HEK293T (cell line): ENCODE measurements at regions not wholly inside any gene's neighbourhood (a gene's known extent, or its start where the extent isn't known, plus 50 kb on each side); places are given as distances from the start of the nearest gene placed in this dataset.

ENCODE experiments used
- BHLHE40 ChIP-seq: fragments of 450-650 bp; IDR thresholded peaks from 2 replicates; pipeline ENCODE4 v1.6.1; 2016; ENCODE audit warnings: mild to moderate bottlenecking, moderate library complexity, borderline replicate concordance
- ELF4 ChIP-seq: fragments of 450-650 bp; IDR thresholded peaks from 2 replicates; pipeline ENCODE4 v1.6.1; 2017; ENCODE audit warnings: antibody characterized with exemption
- FOXK2 ChIP-seq: fragments of 450-650 bp; IDR thresholded peaks from 2 replicates; pipeline ENCODE4 v1.6.1; 2016; ENCODE audit warnings: mild to moderate bottlenecking
- FOXM1 ChIP-seq: fragments of 450-650 bp; IDR thresholded peaks from 2 replicates; pipeline ENCODE4 v1.6.1; 2017; ENCODE audit warnings: mild to moderate bottlenecking, borderline replicate concordance
- L3MBTL2 ChIP-seq: fragments of 450-650 bp; conservative IDR thresholded peaks from 2 replicates; pipeline ENCODE4 v1.6.1; 2016; ENCODE audit warnings: mild to moderate bottlenecking
- PKNOX1 ChIP-seq: fragments of 450-650 bp; IDR thresholded peaks from 2 replicates; pipeline ENCODE4 v1.6.1; 2016
- SP1 ChIP-seq: fragments of 450-650 bp; IDR thresholded peaks from 2 replicates; pipeline ENCODE4 v1.6.1; 2017
- SUZ12 ChIP-seq: fragments of 450-650 bp; IDR thresholded peaks from 2 replicates; pipeline ENCODE4 v1.6.1; 2016; ENCODE audit warnings: mild to moderate bottlenecking
- TARDBP ChIP-seq: fragments of 450-650 bp; IDR thresholded peaks from 2 replicates; pipeline ENCODE4 v1.6.1; 2016
- ZNF384 ChIP-seq: fragments of 450-650 bp; IDR thresholded peaks from 2 replicates; pipeline ENCODE4 v1.6.1; 2016

GRCh38 chr21:16797966-16798365 lies 714.9 kb upstream of the CXADR start:
- TF ChIP-seq ELF4 (no peak), FOXK2 (no peak), L3MBTL2 (no peak), PKNOX1 (no peak), BHLHE40 (no peak), FOXM1 (no peak), SUZ12 (no peak), ZNF384 (no peak), SP1 (no peak), TARDBP (no peak)
